G401.6 (cell line): ENCODE measurements at regions not wholly inside any gene's neighbourhood (a gene's known extent, or its start where the extent isn't known, plus 50 kb on each side); places are given as distances from the start of the nearest gene placed in this dataset.
"Not testable (repeated sequence)": the region's sequence is repeated elsewhere in the genome, so short reads cannot be mapped to it uniquely, and the experiment has no call there.

ENCODE experiments used
- FAIRE-seq: peaks from 2 replicates; lab custom pipeline; 2012; peaks lifted over from hg19 to GRCh38; lab: Jason Lieb, UNC

GRCh38 chr18:30623401-30624065, 419.0 kb downstream of the DSC3 start:
- no peak for FAIRE-seq

GRCh38 chr18:30622635-30623034, 419.9 kb downstream of the DSC3 start:
- no peak for FAIRE-seq

- FAIRE-seq, result no peak
Measured at GRCh38 chr18:30622104-30622503, 420.4 kb downstream of the DSC3 start.

GRCh38 chr18:30618567-30618966, 424.0 kb downstream of the DSC3 start:
- no peak for FAIRE-seq

GRCh38 chr18:30616414-30616813, 426.1 kb downstream of the DSC3 start:
- no peak for FAIRE-seq

GRCh38 chr18:30613467-30613801, 429.1 kb downstream of the DSC3 start:
- FAIRE-seq, result no peak

GRCh38 chr18:30601541-30601940, 441.0 kb downstream of the DSC3 start:
- FAIRE-seq, result no peak

GRCh38 chr18:30597202-30597601, 445.3 kb downstream of the DSC3 start:
- no peak for FAIRE-seq

- FAIRE-seq, result no peak
Measured at GRCh38 chr18:30596635-30597034, 445.9 kb downstream of the DSC3 start.

GRCh38 chr18:30595942-30596341, 446.6 kb downstream of the DSC3 start:
- no peak for FAIRE-seq

- not testable (repeated sequence) for FAIRE-seq
Measured at GRCh38 chr18:30594911-30595310, 447.6 kb downstream of the DSC3 start.

- FAIRE-seq, result no peak
Measured at GRCh38 chr18:30591462-30591861, 451.1 kb downstream of the DSC3 start.

- no peak for FAIRE-seq
Measured at GRCh38 chr18:30588673-30589164, 453.8 kb downstream of the DSC3 start.

- FAIRE-seq, result no peak
Measured at GRCh38 chr18:30583768-30584167, 458.8 kb downstream of the DSC3 start.

GRCh38 chr18:30582078-30582477, 460.5 kb downstream of the DSC3 start:
- no peak for FAIRE-seq

GRCh38 chr18:30578707-30579106, 463.8 kb downstream of the DSC3 start:
- no peak for FAIRE-seq

GRCh38 chr18:30572214-30572613, 470.3 kb downstream of the DSC3 start:
- no peak for FAIRE-seq

- no peak for FAIRE-seq
Measured at GRCh38 chr18:30568333-30568732, 474.2 kb downstream of the DSC3 start.

- FAIRE-seq, result no peak
Measured at GRCh38 chr18:30566877-30567276, 475.7 kb downstream of the DSC3 start.

- no peak for FAIRE-seq
Measured at GRCh38 chr18:30562231-30562630, 480.3 kb downstream of the DSC3 start.

- no peak for FAIRE-seq
Measured at GRCh38 chr18:30556112-30556511, 486.4 kb downstream of the DSC3 start.

- no peak for FAIRE-seq
Measured at GRCh38 chr18:30545393-30545792, 497.1 kb downstream of the DSC3 start.

GRCh38 chr18:30544141-30544540, 498.4 kb downstream of the DSC3 start:
- FAIRE-seq, result no peak

GRCh38 chr18:30533716-30534115, 508.8 kb downstream of the DSC3 start:
- FAIRE-seq, result no peak

GRCh38 chr18:30527917-30528316, 514.6 kb downstream of the DSC3 start:
- no peak for FAIRE-seq
